T-helper 1 cell treated with Interleukin-12 subunit alpha and Interleukin-12 subunit beta and Interleukin-4 antibody, amounts not matched to agents 30 μg/mL and 1 μg/mL, for 36 hours (primary cell): ENCODE measurements at regions not wholly inside any gene's neighbourhood (a gene's known extent, or its start where the extent isn't known, plus 50 kb on each side); places are given as distances from the start of the nearest gene placed in this dataset.
A peak's percentile ranks its signal among the peaks of the same experiment; 100 is the strongest.

Experiments
- H3K27ac Mint-ChIP-seq: one replicate; pipeline ENCODE4 v1.8.0; 2021; ENCODE audit warnings: mild to moderate bottlenecking, mixed read lengths
- H3K27me3 Mint-ChIP-seq: one replicate; pipeline ENCODE4 v1.8.0; 2021; ENCODE audit warnings: low read depth, mixed read lengths
- H3K36me3 Mint-ChIP-seq: one replicate; pipeline ENCODE4 v1.8.0; 2021; ENCODE audit warnings: low read depth, mixed read lengths
- H3K4me1 Mint-ChIP-seq: one replicate; pipeline ENCODE4 v1.8.0; 2021; ENCODE audit warnings: low read depth, mixed read lengths
- H3K4me3 Mint-ChIP-seq: one replicate; pipeline ENCODE4 v1.8.0; 2021; ENCODE audit warnings: mild to moderate bottlenecking, moderate library complexity, mixed read lengths
- H3K9me3 Mint-ChIP-seq: one replicate; pipeline ENCODE4 v1.8.0; 2021; ENCODE audit warnings: mixed read lengths

DNA sequence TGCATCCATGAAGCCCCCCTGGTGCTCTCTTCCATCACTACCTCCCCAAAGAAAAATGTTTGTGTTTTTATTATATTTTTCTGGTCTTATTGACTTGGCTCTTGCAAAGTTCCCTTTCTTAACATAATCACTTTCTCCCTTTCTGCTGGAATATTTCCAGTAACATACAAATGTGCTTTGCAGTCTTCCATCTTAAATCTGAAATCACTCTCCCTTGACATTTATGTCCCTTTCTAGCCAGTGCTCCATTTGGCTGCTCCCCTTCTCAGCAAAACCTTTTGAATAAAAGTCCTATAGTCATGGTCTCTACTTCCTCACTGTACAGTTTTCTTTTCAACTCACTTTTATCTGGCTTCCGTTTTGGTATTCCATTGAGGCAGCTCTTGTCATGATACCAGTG, 118.8 kb downstream of the SNAPC1 start:
- H3K27me3 Mint-ChIP-seq, result peaks cover 65% of the 10 kb centered on the region

DNA sequence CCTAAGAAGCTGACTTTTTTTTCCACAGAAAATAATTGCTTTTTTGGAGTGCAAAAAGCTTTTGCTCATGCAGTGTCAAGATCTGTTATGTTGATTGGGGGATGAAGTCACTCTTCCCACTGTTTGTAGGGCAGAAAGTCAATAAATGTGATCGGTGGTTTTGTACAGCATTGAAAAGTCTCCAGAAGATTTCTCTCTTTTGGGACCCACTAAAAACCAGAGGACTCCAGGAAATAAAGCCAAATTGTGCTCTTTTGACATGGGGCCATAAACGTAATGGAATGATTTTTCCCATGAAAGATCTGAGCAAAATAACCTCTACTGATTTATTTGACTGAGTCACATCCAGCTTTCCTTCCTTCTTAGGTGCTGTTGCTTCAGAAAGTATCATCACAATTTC, 122.5 kb downstream of the SNAPC1 start:
- Mint-ChIP-seq H3K27ac (no peak overlapping the region), H3K9me3 (peaks cover 3% of the 10 kb centered on the region), H3K27me3 (peaks cover 43% of the 10 kb centered on the region), H3K4me1 (peaks cover 4% of the 10 kb centered on the region), H3K36me3 (peaks cover 3% of the 10 kb centered on the region), H3K4me3 (no peak overlapping the region)

More for the DNA sequence above, 118.8 kb downstream of the SNAPC1 start:
- Mint-ChIP-seq H3K4me1 (no peaks in the 10 kb centered on the region), H3K4me3 (no peak overlapping the region), H3K9me3 (no peaks in the 10 kb centered on the region), H3K27ac (no peak overlapping the region), H3K36me3 (no peaks in the 10 kb centered on the region)

DNA sequence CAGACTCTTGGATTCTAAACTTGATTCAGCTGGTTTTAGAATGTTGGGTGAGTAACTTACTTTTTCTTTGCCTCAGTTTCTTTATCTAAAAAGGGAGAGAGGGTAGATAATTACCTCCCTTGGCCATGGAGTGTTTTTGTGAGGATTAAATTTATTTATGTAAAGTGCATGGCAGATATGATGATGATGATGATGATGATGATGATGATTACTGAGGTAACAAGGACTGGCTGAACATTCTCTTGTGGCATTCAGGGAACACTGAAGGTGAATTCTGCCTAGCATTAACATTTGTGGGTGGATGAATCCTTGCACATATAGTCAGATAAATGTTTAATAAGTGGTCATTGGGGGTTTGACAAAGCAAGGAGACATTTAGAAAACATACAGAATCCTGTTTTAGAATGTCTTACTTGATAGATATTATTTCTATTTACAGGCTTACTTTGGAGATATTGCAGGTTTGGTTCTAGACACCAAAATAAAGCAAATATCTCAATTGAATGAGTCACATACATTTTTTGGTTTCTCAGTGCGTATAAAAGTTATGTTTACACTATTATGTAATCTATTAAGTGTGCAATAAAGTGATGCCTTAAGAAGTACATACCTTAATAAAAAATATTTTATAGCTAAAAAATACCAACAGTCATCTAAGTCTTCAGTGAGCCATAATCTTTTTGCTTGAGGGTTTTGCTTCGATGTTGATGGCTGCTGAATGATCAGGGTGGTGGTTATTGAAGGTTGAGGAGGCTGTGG, 123.2 kb downstream of the SNAPC1 start:
- peaks cover 3% of the 10 kb centered on the region for H3K9me3 Mint-ChIP-seq
- peaks cover 10% of the 10 kb centered on the region for H3K4me1 Mint-ChIP-seq
- no peak overlapping the region for H3K4me3 Mint-ChIP-seq
- no peak overlapping the region for H3K27ac Mint-ChIP-seq
- peaks cover 36% of the 10 kb centered on the region for H3K27me3 Mint-ChIP-seq
- H3K36me3 Mint-ChIP-seq, result peaks cover 3% of the 10 kb centered on the region

DNA sequence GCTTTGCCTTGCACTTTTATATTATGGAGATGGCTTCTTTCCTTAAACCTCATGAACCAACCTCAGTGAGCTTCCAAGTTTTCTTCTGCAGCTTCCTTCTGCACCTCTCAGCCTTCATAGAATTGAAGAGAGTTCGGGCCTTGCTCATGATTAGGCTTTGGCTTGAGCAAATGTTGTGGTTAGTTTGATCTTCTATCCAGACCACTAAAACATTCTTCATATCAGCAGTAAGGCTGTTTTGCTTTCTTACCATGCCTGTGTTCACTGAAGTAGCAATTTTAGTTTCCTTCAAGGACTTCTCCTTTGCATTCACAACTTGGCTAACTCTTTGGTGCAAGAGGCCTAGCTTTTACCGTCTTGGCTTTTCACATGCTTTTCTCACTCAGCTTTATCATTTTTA, 125.4 kb downstream of the SNAPC1 start:
- H3K27ac Mint-ChIP-seq, result no peak overlapping the region
- H3K9me3 Mint-ChIP-seq, result peaks cover 3% of the 10 kb centered on the region
- H3K4me1 Mint-ChIP-seq, result peaks cover 18% of the 10 kb centered on the region
- peaks cover 34% of the 10 kb centered on the region for H3K27me3 Mint-ChIP-seq
- peaks cover 3% of the 10 kb centered on the region for H3K36me3 Mint-ChIP-seq
- H3K4me3 Mint-ChIP-seq, result no peak overlapping the region

DNA sequence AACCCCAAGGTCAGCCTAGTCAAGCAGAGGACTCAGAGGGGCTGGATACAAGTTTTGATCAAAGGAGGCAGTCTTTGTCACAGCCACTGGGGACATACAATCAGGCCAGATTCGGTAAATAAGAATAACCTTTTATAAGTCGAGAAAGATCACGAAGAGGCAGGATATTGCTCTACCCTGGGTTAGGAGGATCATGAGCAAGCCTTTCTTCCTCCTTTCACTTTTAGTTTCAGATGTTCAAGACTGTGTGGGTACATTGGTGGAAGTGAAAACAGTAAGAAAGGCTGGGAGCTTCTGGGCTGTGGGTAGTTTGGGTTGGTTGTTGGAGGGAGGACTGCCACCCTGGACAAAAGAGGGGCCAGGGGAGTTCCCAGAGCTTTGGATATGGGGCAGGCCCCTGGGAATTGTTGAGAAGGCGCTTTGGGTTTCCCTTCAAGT, 127.7 kb downstream of the SNAPC1 start:
- Mint-ChIP-seq H3K4me1 (peaks cover 18% of the 10 kb centered on the region), H3K27ac (peak overlapping the region; percentile 80), H3K9me3 (peaks cover 3% of the 10 kb centered on the region), H3K4me3 (peak overlapping the region; percentile 53), H3K27me3 (peaks cover 22% of the 10 kb centered on the region), H3K36me3 (peaks cover 3% of the 10 kb centered on the region)

DNA sequence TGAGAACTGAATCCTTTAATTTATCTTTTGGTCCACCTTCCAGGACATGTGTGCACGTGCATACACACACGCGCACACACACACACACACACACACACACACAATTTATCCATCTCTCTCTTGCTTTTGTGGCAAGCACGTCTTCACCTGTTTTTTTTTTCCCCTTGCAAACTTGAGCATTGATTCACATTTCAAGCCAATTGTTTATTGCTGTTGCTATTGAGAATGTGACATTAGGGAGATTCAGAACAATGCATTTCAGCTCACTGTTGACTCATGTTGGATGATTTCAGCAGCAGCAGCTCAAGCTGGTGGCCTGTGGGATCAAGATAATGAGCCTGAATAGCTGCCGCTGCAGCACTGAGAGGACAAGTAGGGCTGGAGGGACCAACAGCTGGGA, 128.9 kb downstream of the SNAPC1 start:
- no peak overlapping the region for H3K27ac Mint-ChIP-seq
- H3K36me3 Mint-ChIP-seq, result peaks cover 3% of the 10 kb centered on the region
- H3K9me3 Mint-ChIP-seq, result peaks cover 3% of the 10 kb centered on the region
- H3K27me3 Mint-ChIP-seq, result peaks cover 16% of the 10 kb centered on the region
- peaks cover 18% of the 10 kb centered on the region for H3K4me1 Mint-ChIP-seq
- H3K4me3 Mint-ChIP-seq, result no peak overlapping the region

DNA sequence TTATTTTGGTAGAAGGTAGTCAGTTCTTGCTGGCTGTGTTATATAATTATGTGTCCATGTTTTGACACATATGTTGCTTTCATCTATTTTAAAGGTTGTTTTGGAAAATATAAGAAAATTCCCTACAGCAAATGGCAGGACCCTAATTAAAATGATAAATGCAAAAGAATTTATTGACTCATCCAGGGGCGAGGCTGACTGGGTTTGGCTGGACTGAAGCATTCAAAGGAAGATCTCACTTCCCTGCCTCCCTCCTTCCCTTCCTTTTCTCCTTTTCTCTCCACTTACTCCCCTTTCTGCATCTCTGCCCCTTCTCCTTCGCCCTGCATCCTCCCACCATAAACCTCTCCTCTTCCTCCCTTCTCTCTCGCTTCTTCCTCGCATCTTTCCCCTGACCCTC, 129.6 kb downstream of the SNAPC1 start:
- Mint-ChIP-seq H3K36me3 (peaks cover 3% of the 10 kb centered on the region), H3K27ac (no peak overlapping the region)

DNA sequence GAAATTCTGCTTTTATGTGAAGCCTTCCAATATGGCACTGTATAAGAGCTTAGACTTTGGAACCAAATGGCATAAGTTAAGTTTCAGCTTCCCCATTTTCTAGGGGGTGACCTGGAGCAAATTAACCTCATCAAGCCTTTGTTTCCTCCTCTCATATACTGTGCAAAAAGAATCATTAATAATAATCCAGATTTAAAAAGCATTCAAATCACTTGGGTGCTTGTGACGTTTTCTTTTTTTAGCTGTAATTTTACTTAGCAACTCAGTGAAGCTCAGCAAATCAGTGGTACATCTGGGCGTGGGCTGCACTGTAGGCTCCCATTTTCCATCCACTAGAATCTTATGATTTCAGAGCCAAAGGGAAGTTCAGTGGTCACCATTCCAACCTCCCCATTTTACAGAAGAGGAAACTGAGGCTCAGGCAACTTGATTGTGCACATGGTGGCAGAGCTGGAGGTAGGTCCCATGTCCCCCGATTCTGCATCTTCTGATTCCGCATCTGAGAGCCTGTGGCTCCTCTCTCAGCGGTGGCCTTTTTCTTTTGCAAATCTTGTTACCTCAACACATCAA, 131.2 kb downstream of the SNAPC1 start:
- no peak overlapping the region for H3K27ac Mint-ChIP-seq
- peaks cover 18% of the 10 kb centered on the region for H3K4me1 Mint-ChIP-seq
- H3K9me3 Mint-ChIP-seq, result peaks cover 3% of the 10 kb centered on the region
- peaks cover 3% of the 10 kb centered on the region for H3K36me3 Mint-ChIP-seq
- H3K27me3 Mint-ChIP-seq, result peaks cover 25% of the 10 kb centered on the region
- no peak overlapping the region for H3K4me3 Mint-ChIP-seq

More for the DNA sequence above, 129.6 kb downstream of the SNAPC1 start:
- Mint-ChIP-seq H3K4me3 (no peak overlapping the region), H3K4me1 (peaks cover 18% of the 10 kb centered on the region), H3K27me3 (peaks cover 16% of the 10 kb centered on the region), H3K9me3 (peaks cover 3% of the 10 kb centered on the region)

DNA sequence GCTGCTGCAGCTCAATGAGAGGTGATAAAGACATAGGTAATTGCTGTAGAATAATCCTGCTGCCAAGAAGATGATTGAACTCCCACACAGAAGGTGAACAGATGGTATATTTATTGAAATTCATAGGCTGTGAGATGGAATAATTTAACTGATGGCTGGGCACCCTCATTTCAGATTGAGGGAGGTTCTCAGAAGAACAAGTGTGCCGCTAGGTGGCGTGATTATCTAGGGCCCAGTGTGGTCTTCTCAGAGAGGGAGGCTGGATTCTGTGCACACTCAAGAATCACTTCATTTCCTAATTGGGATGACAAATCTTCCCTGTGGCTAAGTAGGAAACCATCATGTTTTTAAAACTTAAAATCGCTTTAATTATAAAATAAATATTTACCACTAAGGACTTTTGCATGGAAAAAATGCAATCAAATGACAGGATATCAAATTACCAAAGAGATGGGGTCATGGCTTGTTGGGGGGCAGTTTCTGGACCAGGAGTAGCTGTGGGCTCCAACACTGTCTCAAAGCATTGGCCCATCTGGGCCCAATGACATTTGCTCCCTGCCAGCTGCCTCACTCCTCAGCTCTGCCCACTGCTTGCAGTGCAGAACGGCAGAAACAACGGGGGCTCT, 132.3 kb downstream of the SNAPC1 start:
- Mint-ChIP-seq H3K4me1 (peaks cover 16% of the 10 kb centered on the region), H3K9me3 (peaks cover 2% of the 10 kb centered on the region), H3K27me3 (peaks cover 28% of the 10 kb centered on the region), H3K36me3 (peaks cover 2% of the 10 kb centered on the region), H3K27ac (no peak overlapping the region), H3K4me3 (no peak overlapping the region)

DNA sequence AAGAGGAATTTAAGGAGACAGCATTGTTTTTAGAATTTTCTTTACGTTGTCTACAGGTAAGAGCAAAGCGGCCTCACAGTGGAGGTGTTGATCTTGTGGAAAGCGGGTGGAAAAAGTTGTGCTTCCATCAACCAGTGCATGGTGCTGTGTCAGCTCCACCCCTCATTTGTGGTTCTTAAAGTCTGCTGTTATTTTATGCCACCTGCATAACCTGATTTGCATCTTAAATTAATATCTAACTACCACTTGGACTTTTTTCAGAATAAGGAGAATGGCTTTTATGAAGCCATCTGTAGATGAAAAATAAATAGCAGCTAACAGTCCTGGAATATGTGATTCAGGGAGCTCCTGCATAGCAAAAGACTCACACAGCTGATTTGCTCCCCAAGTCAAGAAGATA, 135.1 kb downstream of the SNAPC1 start:
- peaks cover 16% of the 10 kb centered on the region for H3K27me3 Mint-ChIP-seq
- H3K36me3 Mint-ChIP-seq, result no peaks in the 10 kb centered on the region
- H3K4me3 Mint-ChIP-seq, result no peak overlapping the region
- H3K4me1 Mint-ChIP-seq, result no peaks in the 10 kb centered on the region
- H3K9me3 Mint-ChIP-seq, result no peaks in the 10 kb centered on the region
- H3K27ac Mint-ChIP-seq, result no peak overlapping the region

DNA sequence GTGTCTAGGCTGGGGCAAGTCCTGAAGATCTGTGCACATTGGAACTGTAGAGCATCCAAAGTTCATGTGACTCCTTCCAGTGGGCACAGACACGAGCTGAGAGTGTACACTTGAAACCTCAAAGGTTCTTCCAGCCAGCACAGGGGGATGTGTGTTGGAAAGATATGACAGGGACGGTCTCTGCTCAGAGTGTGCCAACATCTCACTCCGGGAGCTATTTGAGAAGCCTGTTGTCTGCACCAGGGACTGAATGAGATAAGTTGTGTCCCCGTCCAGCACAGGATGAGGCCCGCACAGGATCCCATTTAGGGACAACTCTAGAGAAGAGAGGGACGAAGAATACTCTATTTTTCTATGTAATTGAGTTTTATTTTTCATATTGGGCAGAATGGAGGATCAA, 136.3 kb downstream of the SNAPC1 start:
- Mint-ChIP-seq H3K4me1 (no peaks in the 10 kb centered on the region), H3K27me3 (peaks cover 12% of the 10 kb centered on the region), H3K9me3 (no peaks in the 10 kb centered on the region), H3K36me3 (no peaks in the 10 kb centered on the region), H3K4me3 (no peak overlapping the region), H3K27ac (no peak overlapping the region)

DNA sequence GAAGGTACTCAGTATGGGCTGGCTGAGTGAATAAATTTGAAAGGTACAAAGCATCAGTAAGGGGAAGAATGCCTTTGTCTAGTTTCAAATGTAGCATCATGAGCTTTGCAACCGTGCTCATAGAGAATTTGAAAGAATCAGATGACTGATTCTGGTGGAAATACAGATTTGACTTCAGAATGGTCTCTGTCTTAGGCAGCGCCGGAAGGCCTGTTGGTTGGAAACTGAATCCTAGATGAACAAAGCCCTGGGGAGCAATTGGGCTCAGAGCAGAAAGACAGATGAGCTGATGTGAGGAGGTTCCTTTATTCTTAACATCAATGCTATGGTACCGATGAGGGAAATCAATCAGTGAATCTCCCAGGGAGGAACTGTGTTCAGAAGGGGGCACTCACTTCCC, 137.3 kb downstream of the SNAPC1 start:
- Mint-ChIP-seq H3K36me3 (no peaks in the 10 kb centered on the region), H3K4me1 (no peaks in the 10 kb centered on the region), H3K27ac (no peak overlapping the region), H3K27me3 (peaks cover 12% of the 10 kb centered on the region), H3K4me3 (no peak overlapping the region), H3K9me3 (no peaks in the 10 kb centered on the region)

DNA sequence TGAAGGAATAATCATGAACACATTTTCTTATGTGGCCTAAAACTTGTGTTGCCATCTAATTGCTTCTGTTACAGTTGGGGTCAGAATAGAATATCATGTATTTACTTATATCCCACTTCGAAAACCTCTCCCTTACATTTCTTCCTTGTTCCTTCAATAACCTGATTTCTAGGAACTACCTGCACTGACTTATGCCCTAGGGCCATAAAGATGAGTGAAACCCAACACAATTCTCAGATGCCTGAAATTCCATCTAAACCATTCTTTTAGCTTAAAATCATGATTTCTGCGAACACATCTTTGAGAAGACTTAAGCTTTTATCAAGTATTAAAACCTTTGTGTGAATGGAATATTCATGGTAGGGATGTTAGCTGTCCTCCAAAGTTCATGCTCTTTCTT, 142.7 kb downstream of the SNAPC1 start:
- H3K27me3 Mint-ChIP-seq, result peaks cover 12% of the 10 kb centered on the region
- H3K36me3 Mint-ChIP-seq, result no peaks in the 10 kb centered on the region
- H3K9me3 Mint-ChIP-seq, result no peaks in the 10 kb centered on the region
- H3K4me1 Mint-ChIP-seq, result no peaks in the 10 kb centered on the region
- no peak overlapping the region for H3K27ac Mint-ChIP-seq
- H3K4me3 Mint-ChIP-seq, result no peak overlapping the region

DNA sequence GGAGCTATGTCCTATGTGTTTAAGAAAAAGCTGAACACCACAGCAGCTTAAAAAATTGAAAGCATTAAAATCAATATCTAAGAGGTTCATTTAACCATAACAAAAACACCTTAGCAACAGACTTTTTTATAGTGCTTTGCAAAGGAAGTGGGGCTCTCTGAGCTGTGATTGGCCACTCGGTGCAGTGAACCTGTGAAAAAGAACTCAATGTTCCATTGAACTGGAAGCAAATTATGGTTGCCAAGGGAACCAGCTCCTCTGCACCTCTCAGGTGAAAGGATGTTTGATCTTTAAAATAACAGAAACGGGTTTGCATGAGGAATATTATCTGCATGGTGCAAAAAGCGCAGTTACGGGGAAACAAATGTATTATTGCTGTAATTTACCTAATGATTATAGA, 149.4 kb downstream of the SNAPC1 start:
- Mint-ChIP-seq H3K27ac (no peak overlapping the region), H3K9me3 (no peaks in the 10 kb centered on the region), H3K36me3 (no peaks in the 10 kb centered on the region), H3K4me1 (no peaks in the 10 kb centered on the region), H3K27me3 (peaks cover 15% of the 10 kb centered on the region), H3K4me3 (no peak overlapping the region)

DNA sequence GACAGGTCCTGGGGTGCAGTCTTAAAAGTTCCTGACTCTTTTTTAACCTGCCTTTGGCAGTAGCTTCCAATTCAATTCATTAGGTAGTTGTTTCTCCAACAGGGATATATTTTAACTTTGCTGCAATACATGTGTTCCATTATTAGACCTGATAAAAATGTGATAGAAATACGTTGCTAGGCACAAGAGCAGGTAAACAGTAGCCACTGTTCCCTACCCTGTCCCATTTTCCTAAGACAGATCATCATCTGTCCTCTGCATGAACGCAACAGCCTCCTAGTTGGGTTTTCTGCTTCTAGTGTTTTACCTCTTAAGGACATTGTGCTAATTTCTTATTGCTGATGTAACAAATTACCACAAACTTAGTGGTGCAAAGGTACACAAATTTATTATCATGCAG, 156.8 kb downstream of the SNAPC1 start:
- Mint-ChIP-seq H3K27me3 (peaks cover 32% of the 10 kb centered on the region), H3K27ac (no peak overlapping the region), H3K4me3 (no peak overlapping the region), H3K4me1 (no peaks in the 10 kb centered on the region), H3K36me3 (no peaks in the 10 kb centered on the region), H3K9me3 (no peaks in the 10 kb centered on the region)
